B cell (primary cell): ENCODE measurements at regions not wholly inside any gene's neighbourhood (a gene's known extent, or its start where the extent isn't known, plus 50 kb on each side); places are given as distances from the start of the nearest gene placed in this dataset.

Experiments
- ATAC-seq: fragments of 200-7000 bp; cut with Tn5 transposase; one replicate; pipeline ENCODE4 v1.10.0; 2021; ENCODE audit warnings: low read depth, mild to moderate bottlenecking, moderate number of reproducible peaks, moderate library complexity
- CTCF ChIA-PET: fragments of 350-600 bp; sonication (Branson Sonifier 250); formaldehyde crosslinking; loops from one replicate; lab custom pipeline; 2021; ENCODE audit warnings: antibody characterized with exemption, inconsistent platforms; lab: Charles Lee
- POLR2A ChIA-PET: fragments of 350-600 bp; sonication (Branson Sonifier 250); formaldehyde crosslinking; loops from one replicate; lab custom pipeline; 2021; ENCODE audit warnings: antibody characterized with exemption; lab: Charles Lee
- DNase-seq: peaks from one replicate; pipeline ENCODE4 v3.0.0; 2013
- H2AFZ ChIP-seq: 2 replicates; pipeline ENCODE4 v1.6.1; 2012; ENCODE audit warnings: mild to moderate bottlenecking, low read depth, low read length; ENCODE audit not compliant: insufficient read depth, poor library complexity, severe bottlenecking
- H3K27ac ChIP-seq, 2 donors: 1 replicate in 1 of 2; 2 replicates in 1 of 2; pipeline ENCODE4 v1.5.1; 2012 to 2013; ENCODE audit warnings: low read length in 2 of 2, mild to moderate bottlenecking in 2 of 2, moderate library complexity in 1 of 2
- H3K27me3 ChIP-seq, 4 experiments: fragments of 200-600 bp in 1 of 4; sonication (generic) in 1 of 4; replicated peaks in 1 of 4; 1 replicate in 2 of 4; 2 replicates in 2 of 4; pipeline versions ENCODE4 v1.6.1 to v1.7.0; 2013 to 2016; ENCODE audit warnings: low read length in 3 of 4, mild to moderate bottlenecking in 2 of 4, mixed read lengths in 1 of 4, moderate library complexity in 1 of 4; ENCODE audit not compliant: insufficient read depth in 4 of 4, control insufficient read depth in 3 of 4; ENCODE audit errors: control extremely low read depth in 1 of 4
- H3K36me3 ChIP-seq, 2 experiments: replicated peaks in 1 of 2; 1 replicate in 1 of 2; 2 replicates in 1 of 2; pipeline versions ENCODE4 v1.6.1 to v1.7.1; 2013; ENCODE audit warnings: low read length in 1 of 2; ENCODE audit not compliant: insufficient read depth in 2 of 2, control insufficient read depth in 1 of 2; ENCODE audit errors: control extremely low read depth in 1 of 2, extremely low read depth in 1 of 2
- H3K4me1 ChIP-seq, 2 donors: fragments of 200-600 bp in 1 of 2; sonication (generic) in 1 of 2; 1 replicate in 1 of 2; 2 replicates in 1 of 2; pipeline versions ENCODE4 v1.5.1 to v1.6.1; 2013 to 2017; ENCODE audit warnings: low read length in 2 of 2; ENCODE audit not compliant: control insufficient read depth in 2 of 2, insufficient read depth in 2 of 2
- H3K4me2 ChIP-seq: replicated peaks from 2 replicates; pipeline ENCODE3; 2012; ENCODE audit warnings: mild to moderate bottlenecking, low read depth, low read length; ENCODE audit not compliant: poor library complexity, severe bottlenecking
- H3K4me3 ChIP-seq, 5 experiments: fragments of 200-600 bp in 1 of 5; sonication (generic) in 1 of 5; 1 replicate in 3 of 5; 2 replicates in 2 of 5; pipeline versions ENCODE4 v1.5.1 to v1.7.0; 2011 to 2016; ENCODE audit warnings: low read length in 4 of 5, mild to moderate bottlenecking in 4 of 5, low read depth in 2 of 5, control low read depth in 1 of 5, moderate library complexity in 1 of 5; ENCODE audit not compliant: insufficient read depth in 1 of 5; ENCODE audit errors: control extremely low read depth in 1 of 5, extremely low read depth in 1 of 5
- H3K79me2 ChIP-seq: fragments of 200-600 bp; sonication (generic); one replicate; pipeline ENCODE4 v1.6.0; 2016; ENCODE audit warnings: low read length; ENCODE audit not compliant: control insufficient read depth, insufficient read depth
- H3K9ac ChIP-seq: fragments of 200-600 bp; sonication (generic); 2 replicates; pipeline ENCODE4 v1.6.1; 2017; ENCODE audit warnings: mild to moderate bottlenecking, low read length, moderate library complexity
- H3K9me3 ChIP-seq, 3 donors: one replicate each; pipeline versions ENCODE4 v1.6.1 to v1.7.1; 2013; ENCODE audit warnings: low read length in 2 of 3; ENCODE audit not compliant: control insufficient read depth in 2 of 3, insufficient read depth in 1 of 3; ENCODE audit errors: control extremely low read depth in 1 of 3
- H4K20me1 ChIP-seq: 2 replicates; pipeline ENCODE4 v1.6.0; 2012; ENCODE audit warnings: mild to moderate bottlenecking, low read length; ENCODE audit not compliant: insufficient read depth, control insufficient read depth, poor library complexity, severe bottlenecking
- H3K27ac Mint-ChIP-seq: one replicate; pipeline ENCODE4 v1.8.0; 2021; ENCODE audit warnings: mixed read lengths
- H3K27me3 Mint-ChIP-seq: one replicate; pipeline ENCODE4 v1.8.0; 2021; ENCODE audit warnings: mixed read lengths
- H3K4me1 Mint-ChIP-seq: one replicate; pipeline ENCODE4 v1.8.0; 2021; ENCODE audit warnings: mixed read lengths
- H3K4me3 Mint-ChIP-seq: one replicate; pipeline ENCODE4 v1.8.0; 2021; ENCODE audit warnings: mixed read lengths
- H3K9me3 Mint-ChIP-seq: one replicate; pipeline ENCODE4 v1.8.0; 2022; ENCODE audit warnings: mixed read lengths; ENCODE audit not compliant: insufficient read depth
- CTCF ChIP-seq: fragments of 200-600 bp; IDR thresholded peaks from one replicate; pipeline ENCODE4 v1.8.0; 2022; ENCODE audit warnings: antibody characterized with exemption, mild to moderate bottlenecking
- EZH2 ChIP-seq: IDR thresholded peaks from 2 replicates; pipeline ENCODE4 v1.6.1; 2012; ENCODE audit warnings: borderline replicate concordance, low read depth, mild to moderate bottlenecking, moderate library complexity, low read length; ENCODE audit not compliant: insufficient read depth, poor library complexity, severe bottlenecking
- WGBS: methylation state at CpG from one replicate; pipeline ENCODE4 v1.1.5; 2013; ENCODE audit warnings: missing lambda C conversion rate; ENCODE audit not compliant: insufficient coverage; 5-methylcytosine and 5-hydroxymethylcytosine counted together
- intact Hi-C: fragments of 100-400 bp; cut with micrococcal nuclease; formaldehyde crosslinking; loops from one replicate; pipeline ENCODE4 v1.10.0; 2022

- H3K4me3 ChIP-seq: no peak overlapping the region
- peaks cover 15% of the 10 kb centered on the region for H3K27me3 Mint-ChIP-seq
- H3K27ac ChIP-seq: no peak overlapping the region
- no peak for TF ChIP-seq CTCF
- no peak for TF ChIP-seq EZH2
- no peak overlapping the region for H3K9ac ChIP-seq
- no peaks in the 10 kb centered on the region for H4K20me1 ChIP-seq
- ChIA-PET POLR2A (no interaction called here), CTCF (no interaction called here)
- no peak overlapping the region for H3K4me2 ChIP-seq
- DNase-seq (no peak), ATAC-seq (no peak)
- H3K4me3 Mint-ChIP-seq: no peak overlapping the region
- no peak overlapping the region for H3K27ac Mint-ChIP-seq
- no peaks in the 10 kb centered on the region for H3K4me1 ChIP-seq
- 0% methylated on average over 1 of the region's 1 CpG for WGBS
- H3K4me1 Mint-ChIP-seq: no peaks in the 10 kb centered on the region
- no peaks in the 10 kb centered on the region for H3K9me3 ChIP-seq
- peaks cover 0 to 2% (median 0%) of the 10 kb centered on the region in 4 experiments for H3K27me3 ChIP-seq
- no peaks in the 10 kb centered on the region for H3K79me2 ChIP-seq
- no peaks in the 10 kb centered on the region for H3K9me3 Mint-ChIP-seq
- intact Hi-C loops: no loop called here
- H3K36me3 ChIP-seq: no peaks in the 10 kb centered on the region
- H2AFZ ChIP-seq: no peak overlapping the region
Observed at GRCh38 chr1:55927702-55928290, 651.6 kb downstream of the PLPP3 start.

- H3K4me2 ChIP-seq: no peak overlapping the region
- ChIA-PET CTCF (no interaction called here), POLR2A (no interaction called here)
- H3K4me1 ChIP-seq: no peaks in the 10 kb centered on the region
- 88% methylated on average over 11 of the region's 11 CpGs for WGBS
- Mint-ChIP-seq H3K27ac (no peak overlapping the region), H3K4me3 (no peak overlapping the region), H3K4me1 (no peaks in the 10 kb centered on the region), H3K27me3 (peaks cover 15% of the 10 kb centered on the region), H3K9me3 (no peaks in the 10 kb centered on the region)
- H3K9ac ChIP-seq: no peak overlapping the region
- intact Hi-C loops: no loop called here
- no peak for ATAC-seq
- no peak for TF ChIP-seq CTCF
- no peak for TF ChIP-seq EZH2
- H4K20me1 ChIP-seq: no peaks in the 10 kb centered on the region
- no peaks in the 10 kb centered on the region for H3K36me3 ChIP-seq
- no peak overlapping the region for H3K4me3 ChIP-seq
- H2AFZ ChIP-seq: no peak overlapping the region
- no peaks in the 10 kb centered on the region for H3K79me2 ChIP-seq
- H3K27me3 ChIP-seq: peaks cover 0 to 2% (median 0%) of the 10 kb centered on the region in 4 experiments
- no peak for DNase-seq
- no peaks in the 10 kb centered on the region for H3K9me3 ChIP-seq
- no peak overlapping the region for H3K27ac ChIP-seq
Observed at GRCh38 chr1:55926906-55927471, 652.4 kb downstream of the PLPP3 start.
